CD4-positive, alpha-beta T cell treated with Interleukin-10 for 1 hour (primary cell): ENCODE measurements at regions not wholly inside any gene's neighbourhood (a gene's known extent, or its start where the extent isn't known, plus 50 kb on each side); places are given as distances from the start of the nearest gene placed in this dataset.
"Not testable (repeated sequence)": the region's sequence is repeated elsewhere in the genome, so short reads cannot be mapped to it uniquely, and the experiment has no call there.

Experiments used
- DNase-seq: peaks from one replicate; pipeline ENCODE4 v3.0.0-alpha.2; 2020

DNA sequence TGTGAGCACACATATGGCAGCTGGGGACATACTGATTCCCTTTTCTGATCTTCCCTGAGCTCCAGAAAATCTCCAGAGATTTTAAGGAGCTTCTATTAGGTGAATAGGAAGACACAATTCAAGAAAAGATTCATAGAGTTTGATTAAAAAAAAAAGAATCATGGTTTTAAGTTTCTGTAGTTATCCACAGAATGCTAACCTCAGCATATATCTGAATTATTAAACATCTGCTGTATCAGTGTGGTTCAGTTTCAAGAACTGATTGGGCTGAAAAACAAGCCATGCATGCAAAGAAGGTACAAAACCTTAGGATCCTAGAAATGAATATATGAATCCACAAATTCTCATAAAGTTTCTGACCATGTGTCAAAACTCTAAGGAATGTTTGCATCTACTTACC is 94.1 kb upstream of the ZNF438 start:
- DNase-seq = no peak

DNA sequence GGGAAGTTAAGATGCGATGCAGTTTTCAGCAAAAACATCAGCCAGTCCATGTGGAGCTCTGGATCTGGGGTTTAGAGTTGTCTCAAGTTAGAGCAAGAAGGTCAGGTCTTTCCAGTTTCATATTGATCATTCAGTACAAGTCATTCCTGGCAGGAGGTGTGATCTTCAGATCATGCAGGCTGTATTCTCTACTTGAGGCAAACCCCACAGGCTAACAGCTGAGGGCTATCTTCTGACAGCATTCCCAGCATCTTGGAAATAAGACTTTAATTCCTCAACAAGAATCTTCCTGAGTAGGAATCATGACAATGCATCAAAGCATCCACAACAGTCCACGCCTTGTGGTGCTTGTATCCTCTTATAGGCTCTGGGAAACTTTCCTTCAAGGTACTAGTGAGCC is 94.9 kb upstream of the ZNF438 start:
- DNase-seq = no peak

DNA sequence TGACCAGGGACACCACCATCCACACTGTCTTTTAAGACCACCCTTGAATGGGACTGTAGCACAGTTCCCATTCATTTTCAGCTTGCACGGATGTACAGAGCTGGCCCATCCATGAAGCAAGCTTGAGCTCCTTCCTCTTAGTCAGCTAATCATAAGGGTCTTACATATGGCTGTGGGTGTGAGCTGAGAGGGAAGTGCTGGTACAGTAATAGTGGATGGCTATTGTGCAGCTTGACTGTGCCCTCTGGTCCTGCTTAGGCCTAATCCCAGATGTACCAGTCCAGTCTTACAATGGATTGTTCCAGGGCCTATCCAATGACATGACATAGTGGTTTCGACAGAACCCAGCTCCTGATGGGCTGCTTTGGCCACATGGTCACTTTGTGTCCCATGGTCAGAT is 96.9 kb upstream of the ZNF438 start:
- no peak for DNase-seq

DNA sequence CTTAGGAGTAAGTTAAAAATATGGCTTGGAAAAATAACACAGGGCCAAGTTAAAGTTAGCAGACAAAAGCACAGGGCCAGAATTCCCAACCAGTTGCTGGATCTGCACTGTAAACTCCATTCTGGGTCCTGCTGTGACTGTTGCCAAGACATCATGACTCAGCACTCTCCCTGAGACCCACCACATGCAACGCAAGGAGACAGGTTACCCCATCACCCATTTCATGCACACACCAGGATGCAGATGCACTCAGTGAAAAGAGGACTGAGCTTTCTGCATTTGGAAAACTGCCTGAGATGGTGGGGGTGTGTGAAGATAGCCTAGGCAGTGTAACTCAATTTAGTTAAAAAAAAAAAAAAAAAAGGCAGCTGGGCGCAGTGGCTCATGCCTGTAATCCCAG is 97.6 kb upstream of the ZNF438 start:
- no peak for DNase-seq

DNA sequence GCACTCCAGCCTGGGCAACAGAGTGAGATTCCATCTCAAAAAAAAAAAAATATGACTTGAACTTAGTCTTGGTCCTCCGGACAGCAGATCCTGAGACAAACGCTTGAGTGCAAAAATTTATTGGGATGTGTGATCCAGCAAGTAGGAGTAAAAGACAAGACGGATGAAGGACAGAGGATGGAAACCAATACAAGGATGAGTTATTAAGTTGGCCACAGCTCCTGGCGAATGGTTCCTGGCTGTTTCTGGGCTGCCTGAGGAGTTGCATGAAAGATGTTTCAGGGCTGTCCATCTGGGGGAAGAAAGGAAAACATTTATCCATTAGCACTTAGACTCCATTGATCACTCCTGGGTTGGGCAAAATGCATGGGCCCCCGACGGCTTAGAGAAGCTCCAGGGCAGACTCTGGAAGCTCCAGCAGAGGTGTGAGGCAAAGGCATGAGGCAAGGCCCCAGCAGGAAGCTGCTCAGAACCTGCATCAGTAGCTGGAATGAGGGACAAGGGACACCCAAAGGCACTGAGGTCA is 98.3 kb upstream of the ZNF438 start:
- no peak for DNase-seq

DNA sequence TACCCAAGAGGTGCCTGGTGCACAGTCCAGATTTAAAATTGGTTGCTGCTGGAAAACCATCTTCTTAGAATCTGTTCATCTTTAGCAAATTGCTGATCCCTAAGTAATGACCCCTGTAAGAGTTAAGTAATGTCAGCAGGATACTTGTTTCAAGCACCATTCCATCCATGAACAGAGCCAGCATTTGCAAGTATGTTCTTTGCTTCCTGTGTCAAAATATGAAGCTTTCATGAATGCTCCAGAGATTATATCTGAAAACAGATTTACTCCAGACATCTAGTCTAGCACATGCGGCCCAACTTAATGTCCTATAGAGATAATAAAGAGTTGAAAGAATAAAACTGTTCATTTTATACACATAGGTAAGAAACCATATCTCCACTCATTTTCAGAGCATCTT is 98.7 kb upstream of the ZNF438 start:
- DNase-seq = no peak

DNA sequence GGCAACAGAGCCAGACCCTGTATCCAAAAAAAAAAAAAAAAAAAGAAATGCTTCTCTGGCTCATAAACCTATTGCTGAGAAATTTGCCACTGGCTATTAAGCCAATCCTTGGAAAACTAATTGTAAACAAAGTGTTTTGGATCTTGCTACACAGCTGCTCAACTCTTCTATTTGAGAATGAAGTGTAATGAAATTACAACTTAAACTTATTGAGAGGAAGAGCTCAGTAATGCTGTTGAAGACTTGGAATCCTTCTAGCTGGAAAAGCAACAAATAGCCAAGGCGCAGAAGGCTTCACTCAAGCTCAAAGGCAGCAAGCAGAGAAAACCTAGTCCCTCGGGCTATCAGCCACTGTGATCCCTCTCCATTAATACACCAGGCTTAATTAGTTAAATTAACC is 99.6 kb upstream of the ZNF438 start:
- no peak for DNase-seq

DNA sequence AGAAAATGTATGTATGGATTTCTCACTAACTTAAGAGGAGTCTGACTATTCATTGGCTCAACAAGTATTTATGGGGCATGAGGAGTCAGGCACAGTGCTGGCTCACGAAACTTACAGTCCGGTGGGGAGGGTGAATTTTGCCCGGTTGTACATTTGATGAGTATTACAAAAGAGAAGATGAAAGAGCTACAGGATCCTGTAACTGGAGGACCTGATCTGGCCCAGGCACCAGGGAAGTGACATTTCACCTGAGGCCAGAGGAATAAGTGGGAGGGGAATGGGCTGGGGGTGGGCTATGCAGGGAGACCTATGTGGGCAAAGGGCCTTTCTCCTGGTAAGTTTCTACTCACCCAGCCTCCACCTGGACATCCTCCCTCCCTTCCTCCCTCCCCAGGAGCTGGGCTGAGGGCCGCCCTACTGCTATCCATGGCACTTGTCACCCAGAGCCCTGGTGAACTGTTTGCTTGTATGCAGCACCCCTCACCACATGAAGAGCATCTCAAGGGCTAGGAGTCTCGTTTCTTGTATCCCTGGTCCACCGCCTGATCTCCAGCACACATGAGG is 101.1 kb upstream of the ZNF438 start:
- DNase-seq = no peak

DNA sequence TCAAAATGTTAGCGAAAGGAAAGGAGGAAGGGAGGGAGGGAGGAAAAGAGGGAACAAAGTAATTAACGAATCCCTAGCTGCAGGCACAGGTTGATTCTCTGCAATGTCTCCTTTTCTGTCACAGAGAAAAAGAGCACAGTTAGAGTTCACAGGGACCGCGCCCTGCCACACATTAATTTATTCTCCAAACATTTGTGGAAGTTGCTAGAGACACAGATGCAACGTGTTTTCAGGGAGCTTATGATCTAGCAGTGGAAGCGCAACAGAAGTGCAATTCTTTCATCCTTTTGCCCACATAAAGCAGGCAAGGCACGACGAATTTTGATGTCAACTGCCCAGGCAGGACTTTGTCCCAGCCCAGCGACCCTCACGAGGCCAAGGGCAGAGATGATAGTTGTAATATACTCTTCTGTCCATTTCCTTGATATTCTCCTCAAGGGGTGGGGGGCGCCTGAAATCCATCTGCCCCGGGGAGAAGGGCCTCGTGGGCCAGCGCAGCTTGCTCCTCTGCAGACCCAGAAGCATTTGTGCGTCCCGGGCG is 101.7 kb upstream of the ZNF438 start:
- peak; percentile 4 for DNase-seq

DNA sequence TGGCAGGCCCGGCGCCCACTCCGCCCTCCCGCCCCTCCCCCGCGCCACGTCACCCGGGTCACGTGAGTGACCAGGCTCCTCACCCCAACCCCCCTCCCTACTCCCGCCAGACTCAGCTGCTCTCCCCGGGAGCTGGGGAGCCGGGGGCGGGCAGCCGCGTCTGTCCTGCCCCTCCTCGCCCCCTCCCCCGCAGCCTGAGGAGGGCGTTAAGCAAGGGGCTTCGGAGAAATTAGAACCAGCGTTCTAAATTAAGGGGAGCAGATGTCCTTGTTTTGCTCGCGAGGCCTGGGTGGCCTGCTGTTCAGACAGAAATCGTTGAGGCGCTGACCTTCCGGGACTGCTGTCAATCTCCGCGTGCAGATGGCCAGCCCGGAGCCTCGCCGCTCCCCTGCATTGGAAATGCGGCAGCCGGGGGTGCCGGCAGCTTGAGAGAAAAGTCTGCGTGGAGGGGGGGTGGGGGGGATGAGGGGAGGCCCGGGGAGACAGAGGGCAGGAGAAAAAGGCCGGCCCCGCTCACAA is 102.2 kb upstream of the ZNF438 start:
- peak; percentile 71 for DNase-seq

DNA sequence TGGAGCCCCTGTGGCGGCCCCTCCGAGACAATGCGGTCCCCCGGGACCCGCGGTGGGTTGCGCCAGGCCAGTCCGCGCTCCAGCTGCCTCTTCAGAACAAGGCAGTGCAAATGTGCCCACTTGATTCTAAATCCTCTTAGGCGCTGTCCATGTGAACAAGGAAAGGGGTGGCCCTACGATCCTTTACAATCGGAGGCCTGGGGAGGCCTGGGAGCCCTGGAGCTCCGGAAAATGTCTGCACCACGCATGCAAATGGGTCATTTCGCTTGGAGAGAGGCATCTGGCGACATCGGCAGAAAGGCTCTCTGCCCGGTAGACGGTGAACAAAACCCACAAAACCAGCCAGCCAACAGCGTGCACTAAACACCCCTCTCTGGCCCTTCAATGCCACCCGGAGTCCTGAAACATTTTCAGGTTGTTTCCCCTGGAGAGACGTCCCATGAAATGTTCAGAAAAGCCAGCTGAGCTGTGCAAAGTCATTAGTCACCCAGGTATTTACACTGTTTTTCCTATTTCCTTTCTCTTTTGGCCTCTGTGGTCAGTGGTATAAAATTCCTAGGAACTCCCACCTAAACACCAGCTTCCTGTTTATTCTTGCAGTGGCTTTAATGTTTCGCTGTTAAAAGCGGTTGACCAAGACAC is 102.8 kb upstream of the ZNF438 start:
- peak; percentile 2 for DNase-seq

DNA sequence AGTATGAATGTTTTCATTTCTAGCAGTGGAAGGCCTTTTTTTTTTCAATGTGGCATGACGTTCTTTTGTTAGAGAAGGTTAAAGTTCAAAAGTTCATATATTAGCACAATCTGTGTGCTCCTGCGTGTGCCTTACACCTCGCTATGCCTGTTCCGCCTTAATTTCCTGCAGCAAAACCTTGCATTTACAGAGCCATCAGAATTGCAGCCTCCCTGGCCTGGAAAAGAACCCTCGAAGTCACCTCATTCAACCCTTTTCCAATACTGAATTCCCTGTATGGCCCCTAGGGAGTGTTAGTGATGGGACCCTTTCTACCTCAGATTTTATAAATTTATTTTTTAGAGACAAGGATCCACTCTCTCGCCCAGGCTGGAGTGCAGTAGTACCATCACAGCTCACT is 103.5 kb upstream of the ZNF438 start:
- DNase-seq = no peak

DNA sequence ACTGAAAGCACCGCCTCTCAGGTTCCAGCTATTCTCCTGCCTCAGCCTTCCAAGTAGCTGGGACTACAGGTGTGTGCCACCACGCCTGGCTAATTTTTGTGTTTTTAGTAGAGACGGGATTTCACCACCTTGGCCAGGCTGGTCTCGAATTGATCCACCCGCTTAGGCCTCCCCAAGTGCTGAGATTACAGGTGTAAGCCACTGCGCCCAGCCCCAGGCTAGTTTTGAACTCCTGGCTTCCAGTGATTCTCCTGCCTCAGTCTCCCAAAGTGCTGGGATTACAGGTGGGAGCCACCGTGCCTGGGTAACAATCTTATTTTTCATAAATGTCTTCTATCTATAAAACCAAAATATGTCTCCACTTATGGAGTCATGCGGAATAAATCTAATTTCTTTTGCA is 104.1 kb upstream of the ZNF438 start:
- not testable (repeated sequence) for DNase-seq

DNA sequence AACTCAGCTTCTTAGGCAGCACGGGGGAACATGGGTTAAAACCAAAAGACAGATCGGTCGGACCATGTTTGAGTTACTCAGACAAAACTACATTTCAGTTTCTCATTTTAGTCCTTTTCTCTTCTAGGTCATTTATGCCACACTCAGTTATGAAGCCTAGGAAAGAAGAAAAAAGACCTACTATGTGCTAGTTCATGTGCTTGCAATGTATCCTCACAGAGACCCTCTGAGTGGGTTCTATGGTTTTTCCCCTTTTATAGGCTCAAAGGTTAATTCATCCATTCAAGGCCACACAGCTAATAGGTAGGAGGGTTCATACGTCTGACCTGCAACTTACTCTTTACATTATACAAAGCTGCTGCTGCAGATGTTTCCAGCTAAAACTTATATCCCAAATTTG is 104.7 kb upstream of the ZNF438 start:
- no peak for DNase-seq

DNA sequence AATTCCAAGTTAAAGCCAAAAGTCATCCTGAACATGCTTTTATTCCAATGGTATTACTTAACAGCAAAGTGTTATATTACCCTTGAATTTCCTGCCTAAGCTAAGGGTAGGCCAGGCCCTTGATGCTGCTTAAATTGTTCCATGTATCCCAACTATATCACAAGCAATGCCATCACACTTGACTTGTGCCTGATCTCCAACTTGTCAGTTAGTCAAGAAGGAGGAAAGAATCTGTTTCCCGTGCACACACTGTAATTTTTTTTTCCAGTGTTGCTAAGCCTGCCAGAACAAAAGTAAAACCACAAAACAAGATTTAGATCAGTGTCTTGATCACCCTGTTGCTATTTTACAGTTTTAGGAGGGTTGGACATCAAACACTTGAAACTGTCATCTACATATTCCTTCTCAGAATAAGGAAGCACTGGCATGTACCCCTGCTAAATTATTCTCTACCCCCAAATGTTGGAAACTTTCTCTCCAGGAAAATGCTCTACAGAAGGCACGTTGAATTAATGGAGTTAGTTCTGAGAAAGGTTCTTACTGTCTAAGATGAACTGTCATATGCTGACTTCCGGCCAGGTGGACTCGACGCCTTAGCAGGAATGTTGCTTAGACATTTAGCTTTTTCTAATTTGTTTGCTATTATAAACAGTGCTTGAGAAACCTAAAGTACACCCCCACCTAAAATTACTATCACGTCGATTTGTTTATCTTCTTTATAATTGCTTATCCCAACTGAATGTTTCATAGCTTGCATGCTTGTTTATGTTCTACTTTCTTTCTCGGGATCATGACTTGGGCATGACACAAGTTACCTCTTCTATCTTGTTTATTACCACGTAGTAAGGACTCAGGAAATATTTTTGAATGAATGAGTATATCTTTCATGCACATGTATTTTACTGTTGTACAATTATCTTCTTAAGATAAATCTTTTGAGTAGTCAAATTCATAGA is 105.5 kb upstream of the ZNF438 start:
- DNase-seq = peak; percentile 11

DNA sequence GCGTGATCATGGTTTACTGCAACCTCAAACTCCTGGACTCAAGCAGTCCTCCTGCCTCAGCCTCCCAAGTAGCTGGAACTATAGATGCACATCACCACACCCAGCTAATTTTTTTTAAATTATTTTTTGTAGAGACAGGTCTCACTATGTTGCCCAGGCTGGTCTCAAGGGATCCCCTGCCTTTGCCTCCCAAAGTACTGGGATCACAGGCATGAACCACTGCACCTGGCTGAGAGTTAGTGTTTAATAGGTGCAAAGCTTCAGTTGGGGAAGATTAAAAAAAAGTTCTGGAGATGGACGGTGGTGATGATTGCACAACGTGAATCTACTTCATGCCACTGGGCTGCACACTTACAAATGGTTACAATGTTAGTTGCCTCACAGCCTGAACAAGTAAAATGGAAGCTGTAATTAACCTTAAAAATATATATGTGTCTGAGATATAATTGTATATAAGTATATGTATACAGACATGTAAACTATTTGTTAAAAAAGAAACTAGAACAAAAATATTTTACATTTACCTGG is 106.4 kb upstream of the ZNF438 start:
- no peak for DNase-seq

DNA sequence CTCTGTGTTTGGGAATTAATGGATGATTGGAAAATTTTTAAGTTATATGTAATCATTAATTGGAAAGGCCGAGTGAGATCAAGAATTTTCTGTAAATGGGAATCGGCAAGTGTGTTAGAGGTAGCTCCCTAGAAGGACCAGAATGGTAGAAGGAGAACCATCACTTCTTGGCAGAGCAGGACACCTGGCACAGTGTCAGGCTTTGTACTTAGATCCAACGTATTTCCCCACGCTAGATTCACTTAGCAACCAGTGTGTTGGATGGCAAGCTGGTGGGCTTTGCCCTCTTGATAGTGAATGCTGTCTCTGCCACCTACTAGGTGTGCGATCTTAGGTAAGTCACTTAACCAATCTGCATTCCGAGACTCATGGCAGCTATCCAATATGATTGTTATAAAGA is 107.8 kb upstream of the ZNF438 start:
- no peak for DNase-seq

DNA sequence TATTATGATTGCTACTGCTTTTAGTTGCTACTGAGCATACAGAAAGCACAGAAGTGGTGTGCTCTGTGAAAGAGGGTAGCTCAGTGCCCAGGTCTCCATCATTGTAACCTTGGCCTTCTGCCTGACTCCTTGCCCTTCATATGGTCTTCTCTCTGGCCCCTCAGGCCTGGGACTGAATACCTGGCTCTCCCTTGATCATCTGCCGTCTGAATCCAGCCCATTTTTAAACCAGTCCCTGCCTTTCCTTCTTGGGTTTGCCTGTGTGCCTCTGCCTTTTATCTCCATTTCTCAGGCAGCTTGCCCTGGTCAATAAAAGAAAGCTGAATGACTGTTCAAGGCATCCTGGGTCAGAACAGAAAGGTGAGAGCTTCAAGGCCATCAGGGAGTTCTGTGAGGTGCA is 109.1 kb upstream of the ZNF438 start:
- DNase-seq = no peak

DNA sequence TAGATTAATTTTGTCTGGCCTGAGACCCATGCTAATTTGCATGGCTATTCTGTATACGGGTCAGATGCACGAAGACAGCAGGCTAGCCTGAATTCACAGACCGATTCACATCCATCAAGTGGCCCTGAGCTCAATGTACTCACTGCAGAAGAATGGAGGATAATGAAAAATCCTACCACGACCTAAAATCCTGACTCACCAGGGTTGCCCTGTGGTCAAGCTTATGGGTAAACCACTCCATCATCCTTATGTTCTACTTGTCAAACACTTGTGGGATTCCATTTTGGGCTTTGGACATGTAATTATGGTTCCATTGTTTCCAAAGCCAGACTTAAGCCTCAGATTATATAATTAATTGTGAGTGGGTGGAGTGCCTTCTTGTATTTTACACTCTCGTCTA is 110.4 kb upstream of the ZNF438 start:
- no peak for DNase-seq

DNA sequence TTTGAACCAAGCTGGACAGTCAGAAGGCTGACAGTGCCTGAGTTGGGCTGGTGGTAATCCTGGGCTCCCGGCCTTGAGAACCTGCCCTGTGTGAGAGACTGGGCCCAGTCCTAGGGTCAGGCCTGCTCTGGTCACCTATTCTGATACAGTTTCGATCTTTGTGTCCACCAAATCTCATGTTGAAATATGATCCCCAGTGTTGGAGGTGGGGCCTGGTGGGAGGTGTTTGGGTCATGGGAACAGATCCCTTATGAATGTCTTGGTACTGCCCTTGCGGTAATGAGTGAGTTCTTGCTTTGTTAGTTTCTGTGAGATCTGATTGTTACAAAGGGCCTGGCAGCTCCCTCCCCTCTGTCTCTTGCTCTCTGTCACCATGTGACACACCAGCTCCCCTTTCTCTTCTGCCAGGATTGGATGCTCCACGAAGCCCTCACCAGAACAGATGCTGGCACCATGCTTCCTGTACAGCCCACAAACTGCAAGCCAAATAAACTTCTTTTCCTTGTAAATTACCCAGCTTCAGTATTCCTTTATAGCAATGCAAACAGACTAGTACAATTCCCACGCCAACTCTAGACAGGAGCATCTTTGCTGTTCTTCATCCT is 111.8 kb upstream of the ZNF438 start:
- DNase-seq = no peak

DNA sequence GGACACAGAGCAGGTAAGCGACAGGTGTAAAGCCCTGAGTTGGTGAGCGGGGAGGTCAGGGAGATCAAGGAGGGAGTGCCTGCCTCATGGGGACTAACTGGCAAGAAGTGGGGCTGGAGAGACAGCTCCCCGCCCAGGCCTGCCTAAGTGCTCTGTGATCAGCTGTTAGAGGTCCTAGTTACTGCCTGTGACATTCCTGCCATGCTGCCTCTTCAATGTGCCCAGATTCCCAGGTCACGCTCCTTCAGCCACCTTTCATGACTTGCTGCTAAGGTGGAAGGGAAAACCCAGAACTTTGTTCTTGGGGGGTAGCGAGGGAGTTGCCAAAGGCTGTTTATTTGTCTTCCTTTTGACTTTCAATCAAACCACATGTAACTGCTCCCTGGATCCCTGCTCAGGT is 114.3 kb upstream of the ZNF438 start:
- DNase-seq = no peak

DNA sequence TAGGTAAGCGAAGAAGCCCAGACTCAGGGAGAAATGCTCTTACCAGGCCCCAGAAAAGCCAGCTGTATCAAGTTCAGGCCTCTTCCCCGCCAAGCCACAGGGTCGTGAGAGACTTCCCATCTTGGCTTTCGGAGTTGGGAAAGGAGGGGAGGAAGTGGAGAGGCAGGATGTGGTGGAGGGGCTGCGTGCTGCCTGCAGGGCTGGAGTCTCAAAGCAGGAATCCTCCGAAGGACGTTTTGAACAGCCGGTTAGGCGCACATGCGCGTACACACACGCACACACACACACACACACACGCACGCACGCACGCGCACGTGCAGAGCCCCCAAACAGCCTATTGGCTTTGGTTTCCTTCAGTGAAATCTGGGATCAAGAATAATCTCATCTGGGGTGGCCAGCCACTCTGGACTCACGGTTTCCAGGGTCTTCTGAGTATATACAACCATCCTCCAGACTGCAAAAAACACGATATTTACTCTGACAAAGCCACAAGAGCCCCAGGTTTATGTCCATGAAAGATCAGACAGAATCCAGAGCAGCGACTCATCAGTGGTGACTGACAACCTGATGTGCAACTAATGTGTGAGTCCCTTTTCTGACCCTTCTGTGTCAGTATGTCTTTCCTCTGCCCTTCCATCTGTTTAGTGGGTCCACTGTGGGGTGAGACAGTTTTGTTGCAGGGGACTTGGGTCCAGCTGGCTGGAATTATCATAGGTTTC is 115.0 kb upstream of the ZNF438 start:
- DNase-seq = no peak
